ENCODE measurements at regions not wholly inside any gene's neighbourhood (a gene's known extent, or its start where the extent isn't known, plus 50 kb on each side); places are given as distances from the start of the nearest gene placed in this dataset.

DNA sequence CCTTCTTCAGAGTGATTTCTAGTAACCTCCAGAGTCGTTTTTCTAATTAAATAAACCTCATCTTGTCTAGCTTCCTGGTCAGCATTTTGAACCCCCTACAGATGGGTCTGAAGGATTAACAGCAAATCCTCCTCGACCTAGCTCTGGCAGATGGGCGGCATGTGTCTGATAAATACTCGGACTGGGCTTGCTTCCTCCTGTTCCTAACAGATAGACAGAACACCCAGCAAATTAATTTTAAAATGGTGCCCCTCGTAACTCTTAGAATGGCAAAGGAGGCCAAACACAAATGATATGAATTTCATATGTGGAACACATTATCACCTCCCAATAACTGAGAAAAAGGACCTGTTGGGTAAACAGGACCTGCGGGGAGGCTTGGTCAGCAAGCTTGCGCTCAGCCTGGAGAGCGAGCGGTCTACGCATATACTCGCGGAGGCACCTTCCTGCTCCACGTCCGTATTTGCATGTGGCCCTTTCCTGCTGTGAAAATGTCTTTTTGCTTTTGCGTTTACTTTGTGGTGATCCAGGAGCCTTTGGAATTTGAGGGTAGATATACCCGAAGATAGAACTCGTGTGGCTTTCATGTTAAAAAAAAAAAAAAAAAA lies 79.6 kb downstream of the OTX2 start:
- TF ChIP-seq, protein P1, sequence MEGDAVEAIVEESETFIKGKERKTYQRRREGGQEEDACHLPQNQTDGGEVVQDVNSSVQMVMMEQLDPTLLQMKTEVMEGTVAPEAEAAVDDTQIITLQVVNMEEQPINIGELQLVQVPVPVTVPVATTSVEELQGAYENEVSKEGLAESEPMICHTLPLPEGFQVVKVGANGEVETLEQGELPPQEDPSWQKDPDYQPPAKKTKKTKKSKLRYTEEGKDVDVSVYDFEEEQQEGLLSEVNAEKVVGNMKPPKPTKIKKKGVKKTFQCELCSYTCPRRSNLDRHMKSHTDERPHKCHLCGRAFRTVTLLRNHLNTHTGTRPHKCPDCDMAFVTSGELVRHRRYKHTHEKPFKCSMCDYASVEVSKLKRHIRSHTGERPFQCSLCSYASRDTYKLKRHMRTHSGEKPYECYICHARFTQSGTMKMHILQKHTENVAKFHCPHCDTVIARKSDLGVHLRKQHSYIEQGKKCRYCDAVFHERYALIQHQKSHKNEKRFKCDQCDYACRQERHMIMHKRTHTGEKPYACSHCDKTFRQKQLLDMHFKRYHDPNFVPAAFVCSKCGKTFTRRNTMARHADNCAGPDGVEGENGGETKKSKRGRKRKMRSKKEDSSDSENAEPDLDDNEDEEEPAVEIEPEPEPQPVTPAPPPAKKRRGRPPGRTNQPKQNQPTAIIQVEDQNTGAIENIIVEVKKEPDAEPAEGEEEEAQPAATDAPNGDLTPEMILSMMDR (conservative IDR thresholded peaks at IDR 0.05; ENCODE audit: low read depth, low read length) = no peak
- TF ChIP-seq EZH2 (IDR thresholded peaks at IDR 0.05; ENCODE audit: low read length, unreplicated experiment) = no peak

Data from PC-3 (cell line).